ENCODE measurements at regions not wholly inside any gene's neighbourhood (a gene's known extent, or its start where the extent isn't known, plus 50 kb on each side); places are given as distances from the start of the nearest gene placed in this dataset.

- no peak for DNase-seq (ENCODE audit: low read depth)
Measured at GRCh38 chr3:124178531-124178930, 186.6 kb upstream of the ROPN1 start.

GRCh38 chr3:124200407-124200806 lies 208.5 kb upstream of the ROPN1 start:
- no peak for DNase-seq (ENCODE audit: low read depth)

GRCh38 chr3:124201226-124201625 lies 209.3 kb upstream of the ROPN1 start:
- DNase-seq (ENCODE audit: low read depth): no peak

- DNase-seq (ENCODE audit: low read depth): no peak
Measured at GRCh38 chr3:124201786-124202185, 209.9 kb upstream of the ROPN1 start.

GRCh38 chr3:124202754-124203153 lies 210.8 kb upstream of the ROPN1 start:
- no peak for DNase-seq (ENCODE audit: low read depth)

GRCh38 chr3:124203292-124203691 lies 211.4 kb upstream of the ROPN1 start:
- no peak for DNase-seq (ENCODE audit: low read depth)

GRCh38 chr3:124206225-124207055 lies 214.5 kb upstream of the ROPN1 start:
- no peak for DNase-seq (ENCODE audit: low read depth)

- no peak for DNase-seq (ENCODE audit: low read depth)
Measured at GRCh38 chr3:124207077-124207476, 215.2 kb upstream of the ROPN1 start.

- DNase-seq (ENCODE audit: low read depth): no peak
Measured at GRCh38 chr3:124207873-124208485, 216.1 kb upstream of the ROPN1 start.

- no peak for DNase-seq (ENCODE audit: low read depth)
Measured at GRCh38 chr3:124209426-124209825, 217.5 kb upstream of the ROPN1 start.

GRCh38 chr3:124210899-124211298 lies 219.0 kb upstream of the ROPN1 start:
- no peak for DNase-seq (ENCODE audit: low read depth)

GRCh38 chr3:124213641-124214040 lies 221.7 kb upstream of the ROPN1 start:
- DNase-seq (ENCODE audit: low read depth): no peak

GRCh38 chr3:124217542-124217941 lies 225.6 kb upstream of the ROPN1 start:
- peak; percentile 1 for DNase-seq (ENCODE audit: low read depth)

- DNase-seq (ENCODE audit: low read depth): no peak
Measured at GRCh38 chr3:124221422-124221821, 229.5 kb upstream of the ROPN1 start.

GRCh38 chr3:124223853-124224252 lies 231.9 kb upstream of the ROPN1 start:
- no peak for DNase-seq (ENCODE audit: low read depth)

- DNase-seq (ENCODE audit: low read depth): no peak
Measured at GRCh38 chr3:124227150-124227630, 235.3 kb upstream of the ROPN1 start.

GRCh38 chr3:124229420-124229819 lies 237.5 kb upstream of the ROPN1 start:
- DNase-seq (ENCODE audit: low read depth): no peak

GRCh38 chr3:124229836-124230235 lies 237.9 kb upstream of the ROPN1 start:
- no peak for DNase-seq (ENCODE audit: low read depth)

GRCh38 chr3:124230432-124230831 lies 238.5 kb upstream of the ROPN1 start:
- no peak for DNase-seq (ENCODE audit: low read depth)

- no peak for DNase-seq (ENCODE audit: low read depth)
Measured at GRCh38 chr3:124230998-124231397, 239.1 kb upstream of the ROPN1 start.

- DNase-seq (ENCODE audit: low read depth): no peak
Measured at GRCh38 chr3:124234852-124235252, 242.9 kb upstream of the ROPN1 start.

- DNase-seq (ENCODE audit: low read depth): no peak
Measured at GRCh38 chr3:124235446-124235845, 243.5 kb upstream of the ROPN1 start.

GRCh38 chr3:124243177-124243859 lies 251.4 kb upstream of the ROPN1 start:
- DNase-seq (ENCODE audit: low read depth): no peak
